Endothelial cell (in vitro differentiated cells): ENCODE measurements at regions not wholly inside any gene's neighbourhood (a gene's known extent, or its start where the extent isn't known, plus 50 kb on each side); places are given as distances from the start of the nearest gene placed in this dataset.

Experiments used
- DNase-seq: peaks from one replicate; pipeline ENCODE4 v3.0.0; 2021; ENCODE audit warnings: low spot score
- H3K27ac Mint-ChIP-seq: one replicate; pipeline ENCODE4 v1.8.0; 2021; ENCODE audit warnings: mixed read lengths, inconsistent platforms; ENCODE audit not compliant: unreplicated experiment
- H3K27me3 Mint-ChIP-seq: one replicate; pipeline ENCODE4 v1.8.0; 2021; ENCODE audit warnings: mild to moderate bottlenecking, moderate library complexity, mixed read lengths, inconsistent platforms; ENCODE audit not compliant: unreplicated experiment
- H3K36me3 Mint-ChIP-seq: one replicate; pipeline ENCODE4 v1.8.0; 2021; ENCODE audit warnings: mild to moderate bottlenecking, low read depth, mixed read lengths, inconsistent platforms; ENCODE audit not compliant: unreplicated experiment
- H3K4me1 Mint-ChIP-seq: one replicate; pipeline ENCODE4 v1.8.0; 2021; ENCODE audit warnings: mild to moderate bottlenecking, mixed read lengths, inconsistent platforms; ENCODE audit not compliant: unreplicated experiment
- H3K4me3 Mint-ChIP-seq: one replicate; pipeline ENCODE4 v1.8.0; 2021; ENCODE audit warnings: mild to moderate bottlenecking, mixed read lengths, inconsistent platforms; ENCODE audit not compliant: unreplicated experiment
- H3K9me3 Mint-ChIP-seq: one replicate; pipeline ENCODE4 v1.8.0; 2021; ENCODE audit warnings: mixed read lengths, inconsistent platforms; ENCODE audit not compliant: unreplicated experiment
- TF ChIP-seq, protein P1 (sequence below): fragments of 200-600 bp; sonication (generic); IDR thresholded peaks from one replicate; pipeline ENCODE4 v1.5.0; 2021; ENCODE audit warnings: antibody characterized with exemption; ENCODE audit not compliant: unreplicated experiment

DNA sequence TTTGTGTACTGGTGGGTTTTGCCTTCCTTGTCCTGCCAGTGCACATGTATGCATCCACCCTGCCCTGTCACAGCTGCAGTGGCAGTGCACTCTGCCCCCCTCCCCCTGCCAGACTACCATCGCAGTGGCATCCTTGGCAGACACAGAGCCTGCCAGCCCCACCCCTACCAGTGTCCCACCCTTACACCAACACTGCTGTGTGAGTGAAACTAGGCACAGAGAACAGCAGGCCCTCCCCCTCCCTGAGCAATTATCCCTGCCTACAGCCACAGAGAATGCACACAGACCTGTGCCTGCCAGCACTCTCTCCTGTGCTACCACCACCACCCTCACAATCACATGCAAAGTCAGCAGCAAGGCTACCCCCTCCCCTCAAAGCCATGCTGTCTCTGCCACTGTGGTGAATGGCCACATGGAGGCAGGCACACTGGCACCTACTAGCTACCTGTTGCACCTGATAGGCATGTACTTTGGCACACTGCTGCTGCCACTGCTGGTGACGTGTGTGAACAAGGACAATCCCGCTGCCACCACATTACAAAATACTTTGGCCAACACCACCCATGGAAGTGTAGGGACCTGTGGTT lies 239.8 kb downstream of the CALCRL start:
- Mint-ChIP-seq H3K4me3 (no peak overlapping the region), H3K9me3 (no peaks in the 10 kb centered on the region), H3K4me1 (peaks cover 14% of the 10 kb centered on the region), H3K27me3 (peaks cover 2% of the 10 kb centered on the region), H3K36me3 (no peaks in the 10 kb centered on the region), H3K27ac (peak overlapping the region; percentile 14)
- DNase-seq: no peak
- TF ChIP-seq, protein P1, sequence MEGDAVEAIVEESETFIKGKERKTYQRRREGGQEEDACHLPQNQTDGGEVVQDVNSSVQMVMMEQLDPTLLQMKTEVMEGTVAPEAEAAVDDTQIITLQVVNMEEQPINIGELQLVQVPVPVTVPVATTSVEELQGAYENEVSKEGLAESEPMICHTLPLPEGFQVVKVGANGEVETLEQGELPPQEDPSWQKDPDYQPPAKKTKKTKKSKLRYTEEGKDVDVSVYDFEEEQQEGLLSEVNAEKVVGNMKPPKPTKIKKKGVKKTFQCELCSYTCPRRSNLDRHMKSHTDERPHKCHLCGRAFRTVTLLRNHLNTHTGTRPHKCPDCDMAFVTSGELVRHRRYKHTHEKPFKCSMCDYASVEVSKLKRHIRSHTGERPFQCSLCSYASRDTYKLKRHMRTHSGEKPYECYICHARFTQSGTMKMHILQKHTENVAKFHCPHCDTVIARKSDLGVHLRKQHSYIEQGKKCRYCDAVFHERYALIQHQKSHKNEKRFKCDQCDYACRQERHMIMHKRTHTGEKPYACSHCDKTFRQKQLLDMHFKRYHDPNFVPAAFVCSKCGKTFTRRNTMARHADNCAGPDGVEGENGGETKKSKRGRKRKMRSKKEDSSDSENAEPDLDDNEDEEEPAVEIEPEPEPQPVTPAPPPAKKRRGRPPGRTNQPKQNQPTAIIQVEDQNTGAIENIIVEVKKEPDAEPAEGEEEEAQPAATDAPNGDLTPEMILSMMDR: no peak

- peaks cover 12% of the 10 kb centered on the region for H3K4me1 Mint-ChIP-seq
- no peak overlapping the region for H3K4me3 Mint-ChIP-seq
- H3K27me3 Mint-ChIP-seq: peaks cover 2% of the 10 kb centered on the region
- H3K36me3 Mint-ChIP-seq: no peaks in the 10 kb centered on the region
- TF ChIP-seq, protein P1: no peak
- H3K27ac Mint-ChIP-seq: no peak overlapping the region
- DNase-seq: no peak
- no peaks in the 10 kb centered on the region for H3K9me3 Mint-ChIP-seq
Observed at GRCh38 chr2:187207126-187207525, 240.9 kb downstream of the CALCRL start.

- Mint-ChIP-seq H3K36me3 (no peaks in the 10 kb centered on the region), H3K27me3 (peaks cover 2% of the 10 kb centered on the region), H3K4me3 (no peak overlapping the region), H3K4me1 (peaks cover 12% of the 10 kb centered on the region), H3K27ac (no peak overlapping the region), H3K9me3 (no peaks in the 10 kb centered on the region)
- DNase-seq: no peak
- TF ChIP-seq, protein P1: no peak
Observed at GRCh38 chr2:187206471-187206870, 241.6 kb downstream of the CALCRL start.

DNA sequence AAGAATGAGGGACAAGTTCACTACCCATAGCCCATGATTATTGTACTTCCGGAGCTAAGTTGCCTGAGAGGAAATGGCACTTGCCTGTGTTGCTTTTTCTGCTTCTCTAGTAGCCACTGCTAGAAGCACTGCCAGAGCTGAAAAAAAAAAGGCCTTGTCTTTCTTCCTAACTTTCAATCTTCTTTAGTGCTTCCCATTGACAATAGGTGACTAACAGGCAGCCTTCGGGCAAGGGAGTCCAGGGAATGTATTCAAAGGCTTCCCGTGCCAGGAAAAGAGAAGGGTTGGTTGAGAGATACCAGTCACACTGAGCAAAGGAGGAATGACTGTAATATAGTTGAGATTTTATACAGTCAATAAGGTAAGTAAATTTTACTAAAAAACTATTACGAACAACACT lies 242.0 kb downstream of the CALCRL start:
- H3K4me3 Mint-ChIP-seq: no peak overlapping the region
- peak overlapping the region; percentile 76 for H3K27ac Mint-ChIP-seq
- H3K27me3 Mint-ChIP-seq: peaks cover 2% of the 10 kb centered on the region
- H3K4me1 Mint-ChIP-seq: peaks cover 12% of the 10 kb centered on the region
- no peaks in the 10 kb centered on the region for H3K9me3 Mint-ChIP-seq
- H3K36me3 Mint-ChIP-seq: no peaks in the 10 kb centered on the region
- no peak for DNase-seq
- TF ChIP-seq, protein P1: no peak

- Mint-ChIP-seq H3K4me3 (no peak overlapping the region), H3K4me1 (peaks cover 19% of the 10 kb centered on the region), H3K9me3 (no peaks in the 10 kb centered on the region), H3K27me3 (no peaks in the 10 kb centered on the region), H3K27ac (peak overlapping the region; percentile 62), H3K36me3 (no peaks in the 10 kb centered on the region)
- DNase-seq: no peak
- TF ChIP-seq, protein P1: no peak
Observed at GRCh38 chr2:187198136-187198535, 249.9 kb downstream of the CALCRL start.
